HG02623 (cell line): ENCODE measurements at regions not wholly inside any gene's neighbourhood (a gene's known extent, or its start where the extent isn't known, plus 50 kb on each side); places are given as distances from the start of the nearest gene placed in this dataset.
"Not testable (repeated sequence)": the region's sequence is repeated elsewhere in the genome, so short reads cannot be mapped to it uniquely, and the experiment has no call there.

Experiments
- ATAC-seq: cut with Tn5 transposase; IDR thresholded peaks from one replicate; pipeline ENCODE4 v1.9.1; 2021; ENCODE audit warnings: moderate library complexity; ENCODE audit not compliant: unreplicated experiment

DNA sequence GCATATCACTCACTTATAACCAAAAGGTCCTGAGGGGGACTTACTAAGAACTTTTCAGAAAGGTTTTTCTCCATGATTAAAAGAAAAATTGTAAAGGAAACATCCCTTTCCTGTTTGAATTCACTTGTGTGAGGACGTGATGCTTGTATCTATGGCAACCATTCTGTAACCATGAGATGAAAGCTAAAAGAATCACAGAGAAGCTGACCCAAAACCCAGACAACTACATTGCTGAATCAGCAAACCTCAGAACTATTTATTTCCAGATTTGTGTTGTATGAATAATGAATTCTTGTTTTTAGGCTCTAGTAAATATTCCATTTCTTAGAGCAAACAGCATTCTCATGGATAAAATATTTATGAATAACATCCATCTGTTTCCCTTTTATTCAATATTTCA lies 91.2 kb downstream of the RCHY1 start:
- no peak for ATAC-seq

DNA sequence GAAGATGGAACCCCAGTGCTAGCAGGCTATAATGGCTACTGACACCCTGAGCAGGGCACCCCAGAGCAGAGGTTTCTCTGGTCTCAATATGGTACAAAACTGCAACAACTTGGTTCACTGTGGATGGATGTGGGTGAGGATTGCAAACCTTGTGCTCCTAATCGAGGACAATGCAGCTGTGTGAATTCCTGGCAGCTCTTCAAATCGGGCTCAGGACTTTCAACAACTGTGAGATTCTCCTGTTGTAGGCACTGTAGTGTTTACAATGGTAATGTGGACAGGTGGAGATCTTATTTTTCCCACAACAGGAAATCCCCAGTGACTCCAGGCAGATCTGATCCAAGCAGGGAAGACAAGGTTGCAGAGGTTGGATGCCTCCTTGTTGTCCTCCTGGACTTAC lies 101.5 kb downstream of the RCHY1 start:
- ATAC-seq: no peak

DNA sequence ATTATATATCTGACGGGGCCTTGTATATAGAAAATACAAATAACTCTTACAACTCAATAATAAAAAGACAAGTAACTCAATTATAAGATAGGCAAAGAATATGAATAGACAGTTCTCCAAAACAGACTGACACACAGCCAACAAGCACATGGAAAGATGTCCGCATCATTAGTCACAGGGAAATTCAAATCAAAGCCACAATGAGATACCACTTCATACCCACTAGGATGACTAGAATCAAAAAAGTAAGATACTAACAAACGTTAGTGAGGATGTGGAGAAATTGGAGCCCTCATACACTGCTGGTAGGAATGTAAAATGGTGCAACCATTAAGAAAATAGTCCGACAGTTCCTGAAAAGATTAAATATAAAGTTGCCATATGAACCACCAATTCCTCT lies 115.7 kb downstream of the RCHY1 start:
- no peak for ATAC-seq

DNA sequence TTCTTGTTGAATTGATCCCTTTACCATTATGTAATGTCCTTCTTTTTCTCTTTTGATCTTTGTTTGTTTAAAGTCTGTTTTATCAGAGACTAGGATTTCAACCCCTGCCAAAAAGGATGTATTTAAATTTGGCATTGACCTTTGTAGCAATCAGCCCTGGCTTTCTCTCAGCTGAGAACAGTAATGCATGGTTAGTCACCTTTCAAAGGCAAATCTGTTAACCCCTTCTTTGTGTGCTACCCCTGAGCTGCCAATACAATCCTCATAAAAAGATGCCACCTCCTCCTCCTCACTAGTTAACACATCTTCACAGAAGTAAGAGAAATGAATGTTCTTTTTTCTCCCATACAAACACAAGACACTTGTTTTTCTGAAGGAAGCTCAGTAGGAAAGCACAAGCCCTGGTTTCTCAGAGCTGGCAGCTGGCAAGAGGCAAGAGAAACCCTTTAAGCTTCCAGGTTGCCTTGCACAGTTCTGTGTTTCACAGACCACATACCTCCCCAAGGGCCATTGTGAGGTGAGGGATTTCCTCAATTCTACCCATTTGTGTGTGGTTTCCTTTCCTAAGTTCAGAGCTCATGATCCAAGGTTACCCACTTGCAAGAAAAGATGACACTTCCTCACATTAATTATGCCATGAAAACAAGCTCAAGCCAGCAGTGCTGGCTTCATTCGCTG lies 122.6 kb downstream of the RCHY1 start:
- ATAC-seq: no peak

DNA sequence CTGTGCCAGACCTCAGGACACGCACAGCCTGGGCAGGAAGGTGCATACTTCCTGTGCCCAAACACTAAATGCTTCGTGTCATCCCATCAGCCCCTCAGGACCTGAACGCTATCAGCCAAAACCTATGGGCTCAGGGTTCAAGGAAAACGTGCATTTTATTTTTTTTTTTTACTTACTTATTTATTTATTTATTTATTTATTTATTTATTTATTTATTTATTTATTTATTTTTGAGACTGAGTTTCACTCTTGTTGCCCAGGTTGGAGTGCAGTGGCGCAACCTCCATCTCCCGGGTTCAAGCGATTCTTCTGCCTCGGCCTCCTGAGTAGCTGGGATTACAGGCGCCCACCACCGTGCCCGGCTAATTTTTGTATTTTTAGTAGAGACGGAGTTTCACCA lies 127.8 kb downstream of the RCHY1 start:
- not testable (repeated sequence) for ATAC-seq

DNA sequence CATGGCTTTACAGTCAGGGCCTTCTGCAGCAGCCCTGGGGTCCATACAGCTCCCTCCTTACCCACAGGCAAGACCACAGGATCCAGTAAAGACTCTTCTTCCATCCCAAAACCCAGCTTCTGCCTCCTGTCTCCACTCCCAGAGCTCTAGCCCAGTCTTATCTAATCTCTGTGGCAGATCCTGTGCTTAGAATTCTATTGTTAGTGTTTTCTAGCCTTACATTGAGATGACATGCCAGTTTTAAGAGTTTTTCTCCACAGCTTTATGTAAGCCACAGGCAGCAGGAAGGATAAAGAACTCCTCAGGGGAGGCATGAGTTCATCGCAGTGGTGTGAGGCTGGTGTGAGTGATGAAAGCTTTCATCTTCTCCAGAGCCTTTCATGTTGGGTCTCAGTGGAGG lies 129.1 kb downstream of the RCHY1 start:
- ATAC-seq: no peak

DNA sequence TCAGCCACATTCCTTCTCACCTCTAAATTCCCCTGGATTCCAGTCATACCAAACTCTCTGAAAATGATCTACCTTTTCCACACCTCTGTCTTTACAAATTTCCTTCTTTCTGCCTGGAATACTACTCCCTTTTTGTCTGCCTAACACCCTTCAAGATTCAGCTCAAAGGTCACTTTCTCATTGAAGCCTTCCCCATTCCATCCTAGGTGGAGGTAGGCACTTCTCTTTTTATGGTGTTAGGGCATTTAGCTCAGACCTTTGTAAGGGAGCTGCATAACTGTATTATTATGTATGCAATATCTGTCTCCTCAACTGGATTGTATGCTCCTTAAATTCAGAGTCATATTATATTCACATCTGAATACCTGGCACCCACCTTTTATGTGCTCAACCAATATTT lies 137.7 kb downstream of the RCHY1 start:
- no peak for ATAC-seq

DNA sequence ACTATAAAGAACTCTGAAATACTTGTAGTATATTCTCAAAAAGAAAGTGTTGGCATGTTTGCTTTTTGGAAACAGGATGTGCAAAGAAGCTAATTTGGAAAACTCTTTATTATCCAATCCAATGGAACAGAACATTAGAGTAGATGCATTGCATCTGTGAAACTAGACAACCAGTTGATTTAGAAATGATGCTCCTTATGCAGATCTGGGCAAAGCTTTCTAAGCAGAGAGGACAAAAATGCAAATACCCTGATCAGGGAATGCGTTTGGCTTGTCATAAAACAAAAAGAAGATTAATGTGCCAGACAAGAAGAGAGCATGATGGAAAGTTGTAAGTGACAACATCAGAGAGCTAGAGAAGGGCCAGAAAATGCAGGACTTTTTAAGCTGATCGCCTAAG lies 142.3 kb downstream of the RCHY1 start:
- ATAC-seq: no peak

DNA sequence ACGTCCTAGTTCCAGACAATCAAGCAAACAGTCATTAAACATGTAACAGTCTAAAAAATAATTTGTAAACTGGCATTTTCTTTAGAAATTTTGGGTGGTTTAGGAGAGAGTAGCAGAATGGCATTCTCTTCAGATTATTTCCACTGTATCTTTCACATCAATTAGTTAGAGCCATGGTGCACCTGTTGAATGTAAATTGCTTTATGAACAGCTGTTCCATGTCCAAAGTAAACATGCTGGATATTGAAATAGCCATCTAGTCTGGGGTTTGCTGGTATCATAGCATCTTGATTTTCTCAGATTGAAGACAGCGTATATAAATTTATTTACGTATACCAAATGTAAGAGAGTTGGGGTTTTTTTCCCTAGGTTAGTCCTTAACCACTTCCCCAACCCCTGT lies 143.6 kb downstream of the RCHY1 start:
- no peak for ATAC-seq

DNA sequence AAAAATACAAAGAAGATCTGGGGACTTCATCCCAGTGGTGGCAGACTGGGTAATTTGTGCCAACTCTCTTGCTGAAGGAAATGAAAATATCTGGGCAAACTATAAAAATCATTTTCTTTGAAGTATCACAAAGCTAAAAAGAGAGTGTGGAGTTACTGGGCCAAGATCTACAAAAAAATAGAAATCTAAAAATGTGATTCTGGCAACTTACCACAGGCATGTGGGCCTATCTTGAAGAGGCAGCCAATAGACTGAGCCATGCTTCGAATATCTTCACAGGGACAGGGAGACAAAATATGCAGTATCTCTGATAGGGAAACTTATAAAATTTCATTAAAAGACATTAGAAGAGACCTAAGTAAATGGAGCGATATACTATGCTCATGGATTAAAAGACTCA lies 168.8 kb downstream of the RCHY1 start:
- no peak for ATAC-seq

DNA sequence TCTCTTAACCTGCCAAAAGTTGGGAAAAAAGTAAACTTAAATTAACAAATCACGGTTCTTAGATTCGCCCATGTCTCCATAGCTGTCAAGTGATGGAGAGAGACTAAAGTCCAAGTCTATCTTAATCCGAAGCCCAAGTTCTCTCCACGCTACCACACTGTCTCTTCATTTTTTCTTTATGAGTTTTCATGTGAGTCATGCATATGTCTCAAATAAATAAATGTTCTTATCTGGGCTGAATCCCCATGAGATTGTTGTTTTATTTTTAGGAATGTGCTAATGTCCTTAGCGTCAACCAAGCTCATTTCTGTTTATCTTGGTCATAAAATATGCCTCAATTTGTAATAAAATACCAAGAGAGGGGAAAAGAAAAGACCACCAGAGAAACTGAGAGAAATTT lies 169.3 kb downstream of the RCHY1 start:
- ATAC-seq: no peak

DNA sequence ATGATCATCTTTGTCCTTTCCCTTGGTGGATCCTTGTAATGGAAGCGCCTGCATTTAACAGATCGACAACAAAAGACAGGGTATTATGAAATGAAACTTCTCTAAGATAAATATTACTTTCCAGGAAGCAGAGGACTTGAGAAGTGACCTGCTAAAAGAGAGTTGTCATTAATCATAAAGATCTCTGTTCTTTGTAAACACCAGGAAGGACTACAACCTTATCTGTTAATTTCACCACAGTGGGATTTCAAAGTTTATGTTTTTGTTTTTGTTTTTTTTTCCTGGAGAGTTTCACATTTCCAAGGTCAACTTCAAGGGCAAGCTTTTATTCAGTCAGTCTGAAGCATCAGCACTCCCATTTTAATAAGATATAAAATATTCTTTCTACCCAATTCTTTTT lies 170.9 kb downstream of the RCHY1 start:
- ATAC-seq: no peak

DNA sequence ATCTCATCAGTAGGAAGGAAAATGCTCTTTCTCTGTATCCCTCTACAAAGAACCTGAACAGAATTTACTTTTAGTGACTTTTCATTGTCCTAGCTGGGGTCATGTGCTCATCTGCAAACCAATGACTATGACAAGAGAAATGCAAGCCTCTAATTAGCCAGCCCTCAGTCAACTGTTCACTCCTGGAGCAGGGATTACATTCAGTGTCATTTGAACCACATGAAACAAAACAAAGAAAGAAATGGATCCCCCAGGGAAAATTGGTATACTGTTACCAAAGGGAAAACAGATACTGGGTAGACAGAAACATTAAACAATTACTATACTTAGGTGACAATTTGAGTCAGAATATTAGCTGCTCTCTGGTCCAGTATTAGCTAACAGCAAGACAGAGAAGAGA lies 173.6 kb downstream of the RCHY1 start:
- no peak for ATAC-seq

DNA sequence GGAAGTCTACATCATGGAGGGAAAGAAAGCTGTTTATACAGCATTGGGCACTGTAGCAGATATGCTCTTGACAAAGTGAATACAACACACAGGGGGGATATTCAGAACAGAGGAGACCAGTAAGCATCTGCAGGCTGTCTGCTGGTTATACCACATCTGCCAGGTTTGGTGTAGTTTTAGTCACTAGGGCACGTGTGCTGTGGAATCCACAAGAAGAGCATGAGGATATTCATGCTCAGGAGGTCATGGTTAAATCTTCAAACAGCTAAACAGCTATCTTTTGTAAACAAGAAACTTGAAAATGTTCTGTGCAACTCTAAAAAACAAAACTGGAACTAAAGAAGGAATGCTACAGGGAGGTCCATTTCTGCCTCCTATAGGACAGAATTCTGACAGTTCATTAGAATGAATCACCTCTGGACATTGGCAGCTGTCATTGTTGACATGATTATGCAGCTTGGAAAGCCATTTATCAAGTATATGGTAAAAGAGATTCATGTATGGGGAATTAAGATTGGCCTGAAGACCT lies 175.8 kb downstream of the RCHY1 start:
- ATAC-seq: no peak

DNA sequence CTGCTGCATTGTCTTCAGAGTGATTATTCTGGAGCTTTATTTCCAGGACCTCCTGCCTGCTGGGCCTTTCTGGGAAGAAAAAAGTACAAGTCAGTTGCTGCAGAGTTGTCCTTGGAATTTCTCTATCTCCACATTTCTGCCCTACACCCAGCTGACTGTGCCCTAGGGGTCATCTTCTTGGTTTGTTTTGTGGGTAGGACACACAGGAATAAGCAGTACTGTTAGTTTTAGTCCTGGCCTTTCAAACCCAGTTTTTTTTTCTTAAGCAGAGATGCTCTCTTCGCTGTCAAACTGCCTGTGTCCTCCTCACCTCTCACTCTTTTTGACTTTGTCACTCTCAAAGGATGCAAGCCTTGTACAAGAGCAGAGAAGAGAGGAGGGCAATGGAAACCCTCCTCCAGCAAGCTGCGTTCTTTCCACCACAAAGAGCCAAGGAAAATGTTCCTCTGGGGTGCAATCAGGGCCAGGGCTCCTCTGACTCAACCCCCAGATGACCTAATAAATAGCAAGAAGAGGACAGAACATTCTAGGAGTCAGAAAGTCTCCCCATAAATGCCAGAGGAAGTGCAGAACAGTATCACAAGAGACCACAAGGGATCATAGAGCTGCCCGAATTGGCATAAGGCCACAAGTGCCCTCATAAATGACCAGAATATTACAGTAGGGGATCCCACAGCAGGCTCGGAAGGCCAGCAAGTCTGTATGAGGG lies 186.2 kb downstream of the RCHY1 start:
- no peak for ATAC-seq

DNA sequence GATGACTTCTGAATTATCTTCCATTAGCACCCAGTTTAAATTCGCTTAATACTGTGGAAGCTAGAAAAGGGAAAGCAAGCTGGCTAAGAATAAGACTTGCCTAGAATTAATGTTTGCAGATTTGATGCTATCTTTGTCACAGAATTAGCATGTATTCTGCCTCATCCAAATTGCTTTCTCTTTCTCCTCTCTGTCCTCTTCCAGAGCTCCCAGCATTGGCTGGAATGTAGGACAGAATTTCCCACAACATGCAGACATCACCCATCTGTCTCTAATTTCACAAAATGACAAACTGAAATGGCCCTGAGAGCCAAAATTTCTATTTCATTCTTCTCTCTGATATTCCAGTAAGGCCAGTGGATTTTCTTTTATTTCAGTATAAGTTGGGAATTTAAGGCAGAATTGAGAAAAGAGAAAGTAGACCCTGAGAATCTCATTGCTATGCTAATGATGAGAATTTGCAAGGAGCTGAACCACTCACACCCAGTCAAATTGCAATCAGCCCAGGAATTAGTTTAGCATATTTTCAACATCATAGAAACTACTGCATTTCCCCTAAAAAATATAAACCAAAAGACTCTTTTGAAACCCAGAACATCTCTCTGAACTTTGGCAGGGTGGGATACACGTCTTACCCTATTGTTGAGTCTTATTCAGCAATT lies 188.8 kb downstream of the RCHY1 start:
- no peak for ATAC-seq

DNA sequence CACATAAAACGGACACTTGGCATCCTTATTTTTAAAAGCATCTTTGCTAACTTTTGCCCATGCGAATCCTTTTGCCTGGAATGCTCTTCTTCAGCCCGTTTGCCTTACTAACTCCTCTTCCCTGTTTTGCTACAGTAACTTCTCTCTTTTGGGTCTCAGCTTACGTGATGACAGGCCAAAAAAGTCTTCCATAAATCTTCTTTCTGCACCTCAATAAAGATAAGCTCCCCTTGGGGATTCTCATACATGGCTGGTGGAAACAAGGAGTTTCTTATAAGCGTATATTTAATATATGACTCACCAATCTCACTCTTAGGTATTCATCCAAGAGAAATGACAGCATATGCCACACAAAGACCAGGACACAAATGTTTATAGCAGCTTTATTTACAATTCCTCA lies 192.7 kb downstream of the RCHY1 start:
- no peak for ATAC-seq

DNA sequence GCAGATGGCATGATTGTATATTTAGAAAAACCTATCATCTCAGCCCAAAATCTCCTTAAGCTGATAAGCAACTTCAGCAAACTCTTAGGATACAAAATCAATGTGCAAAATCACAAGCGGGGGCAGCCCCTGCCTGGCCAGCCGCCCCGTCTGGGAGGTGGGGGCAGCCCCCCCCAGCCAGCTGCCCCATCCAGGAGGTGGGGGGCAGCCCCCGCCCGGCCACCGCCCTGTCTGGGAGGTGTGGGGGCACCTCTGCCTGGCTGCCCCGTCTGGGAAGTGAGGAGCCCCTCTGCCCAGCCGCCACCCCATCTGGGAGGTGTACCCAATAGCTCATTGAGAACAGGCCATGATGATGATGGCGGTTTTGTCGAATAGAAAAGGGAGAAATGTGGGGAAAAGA lies 196.6 kb downstream of the RCHY1 start:
- ATAC-seq: not testable (repeated sequence)

DNA sequence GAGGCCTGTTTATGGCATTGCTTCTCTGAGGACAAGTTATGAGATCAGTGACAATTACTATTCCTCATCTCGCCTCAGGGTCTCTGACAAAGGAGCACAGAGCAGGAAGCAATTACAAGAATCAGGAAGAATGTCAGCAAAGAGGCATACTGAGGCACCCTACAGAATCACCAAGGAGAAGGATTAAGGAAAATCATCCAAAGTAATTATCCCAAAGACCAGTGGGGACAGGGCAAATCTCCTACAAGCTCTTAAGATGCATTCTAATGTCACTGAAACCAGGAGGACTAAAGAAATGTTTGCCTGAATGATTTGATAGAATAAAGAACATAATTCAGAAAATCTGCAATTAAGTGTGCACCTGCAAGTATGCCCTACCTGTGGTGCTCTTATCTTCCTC lies 206.2 kb downstream of the RCHY1 start:
- ATAC-seq: no peak

DNA sequence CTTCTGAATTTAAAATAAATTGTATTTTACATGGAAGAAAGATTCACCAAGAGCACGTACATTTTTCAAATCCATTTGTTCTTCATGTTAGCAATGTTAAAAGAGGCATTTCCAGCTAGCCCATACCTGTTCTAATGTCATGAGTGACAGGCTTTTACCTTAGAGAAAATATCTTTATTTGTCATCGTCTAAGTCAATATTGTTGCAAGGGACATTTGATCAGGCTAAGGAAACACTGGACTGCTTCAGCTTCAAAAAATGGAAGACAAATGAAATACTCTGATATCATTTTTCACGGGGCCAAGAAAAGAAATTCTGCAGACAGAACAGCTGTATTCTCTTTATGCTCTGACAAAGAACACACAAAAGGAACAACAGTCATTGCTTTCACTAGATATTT lies 207.7 kb downstream of the RCHY1 start:
- ATAC-seq: no peak

DNA sequence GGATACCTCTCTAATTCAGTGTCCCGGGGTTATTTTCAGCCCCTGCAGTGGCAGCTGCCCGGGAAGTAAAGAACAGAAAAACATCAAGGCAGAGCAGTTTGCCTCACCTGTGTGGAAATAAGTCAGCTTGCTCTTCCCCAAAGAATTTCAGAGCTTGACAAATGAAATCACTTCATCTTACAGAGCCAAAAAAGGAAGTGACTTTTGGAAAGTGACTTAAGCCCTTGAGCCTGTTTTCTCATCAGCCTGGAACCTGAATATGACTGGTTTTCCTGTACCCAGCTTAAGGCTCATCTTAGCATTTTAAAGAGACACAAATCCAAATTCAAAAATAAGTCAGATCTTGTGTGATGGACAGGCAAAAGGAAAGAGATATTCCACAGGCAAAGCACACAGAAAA lies 211.6 kb downstream of the RCHY1 start:
- ATAC-seq: no peak

DNA sequence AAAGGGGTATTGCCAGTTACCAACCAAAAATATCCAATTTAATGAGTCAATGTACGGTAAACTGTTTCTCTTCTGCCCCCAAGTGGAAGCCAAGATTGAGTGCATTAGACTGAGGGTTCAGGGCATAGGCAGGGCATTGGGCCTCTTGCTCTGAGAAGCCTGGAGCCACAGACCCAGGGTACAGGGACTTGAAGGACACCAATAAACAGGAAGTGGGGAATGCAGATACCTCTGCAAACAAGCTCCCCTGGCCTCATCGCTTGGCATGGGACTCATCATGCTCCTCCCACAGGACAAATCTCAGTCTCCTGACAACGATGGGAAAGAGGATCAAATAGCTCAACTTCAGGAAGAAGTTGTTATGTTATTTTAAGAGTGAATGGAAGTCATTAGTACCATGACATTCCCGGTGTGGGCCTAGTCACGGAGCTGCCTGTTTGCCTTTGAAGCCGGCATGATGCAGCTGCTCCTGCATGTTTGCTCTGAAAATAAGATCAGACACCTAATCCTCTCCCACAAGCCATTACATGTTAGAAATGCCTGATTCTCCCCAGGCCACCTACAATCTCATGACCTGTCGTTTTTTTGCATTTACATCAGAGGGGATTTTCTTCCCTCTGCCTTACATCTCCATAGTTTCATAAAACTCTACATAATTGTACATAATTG lies 224.2 kb downstream of the RCHY1 start:
- ATAC-seq: no peak
